Neural crest cell (in vitro differentiated cells): ENCODE measurements at regions not wholly inside any gene's neighbourhood (a gene's known extent, or its start where the extent isn't known, plus 50 kb on each side); places are given as distances from the start of the nearest gene placed in this dataset.
"Not testable (repeated sequence)": the region's sequence is repeated elsewhere in the genome, so short reads cannot be mapped to it uniquely, and the experiment has no call there.

Experiments
- DNase-seq: peaks from one replicate; pipeline ENCODE4 v3.0.0; 2021; ENCODE audit warnings: low read depth, mixed read lengths, low spot score
- H3K27ac Mint-ChIP-seq: one replicate; pipeline ENCODE4 v1.8.0; 2021; ENCODE audit warnings: mild to moderate bottlenecking, mixed read lengths; ENCODE audit not compliant: unreplicated experiment
- H3K27me3 Mint-ChIP-seq: 2 replicates; pipeline ENCODE4 v1.8.0; 2021; ENCODE audit warnings: low read depth, mild to moderate bottlenecking, mixed read lengths
- H3K36me3 Mint-ChIP-seq: 2 replicates; pipeline ENCODE4 v1.8.0; 2021; ENCODE audit warnings: low read depth, mild to moderate bottlenecking, mixed read lengths
- H3K4me1 Mint-ChIP-seq: 2 replicates; pipeline ENCODE4 v1.8.0; 2021; ENCODE audit warnings: mixed read lengths
- H3K4me3 Mint-ChIP-seq: one replicate; pipeline ENCODE4 v1.8.0; 2021; ENCODE audit warnings: mild to moderate bottlenecking, mixed read lengths
- H3K9me3 Mint-ChIP-seq: 2 replicates; pipeline ENCODE4 v1.8.0; 2021; ENCODE audit warnings: mixed read lengths
- TF ChIP-seq, protein P1 (sequence below): fragments of 200-600 bp; sonication (generic); conservative IDR thresholded peaks from 2 replicates; pipeline ENCODE4 v1.5.0; 2021; ENCODE audit warnings: antibody characterized with exemption, mild to moderate bottlenecking

DNA sequence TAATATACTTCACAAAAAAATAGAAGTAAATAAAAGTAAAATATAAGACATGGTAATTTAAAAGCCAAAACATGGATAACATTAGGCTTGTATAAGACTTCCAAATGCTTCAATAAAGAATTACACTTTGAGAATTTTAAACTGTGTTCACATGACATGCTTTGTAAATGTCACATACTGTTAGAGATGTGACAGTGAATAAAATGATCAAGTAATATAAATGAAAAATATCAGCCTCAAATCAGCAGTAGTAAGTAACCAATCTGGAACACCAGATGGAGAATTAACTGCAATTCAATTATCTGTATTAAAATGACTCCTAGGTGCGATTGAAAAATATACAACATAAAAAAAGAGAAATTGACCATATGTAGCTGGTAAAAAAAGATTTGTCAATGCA, 1260.8 kb downstream of the BRINP3 start:
- TF ChIP-seq, protein P1, sequence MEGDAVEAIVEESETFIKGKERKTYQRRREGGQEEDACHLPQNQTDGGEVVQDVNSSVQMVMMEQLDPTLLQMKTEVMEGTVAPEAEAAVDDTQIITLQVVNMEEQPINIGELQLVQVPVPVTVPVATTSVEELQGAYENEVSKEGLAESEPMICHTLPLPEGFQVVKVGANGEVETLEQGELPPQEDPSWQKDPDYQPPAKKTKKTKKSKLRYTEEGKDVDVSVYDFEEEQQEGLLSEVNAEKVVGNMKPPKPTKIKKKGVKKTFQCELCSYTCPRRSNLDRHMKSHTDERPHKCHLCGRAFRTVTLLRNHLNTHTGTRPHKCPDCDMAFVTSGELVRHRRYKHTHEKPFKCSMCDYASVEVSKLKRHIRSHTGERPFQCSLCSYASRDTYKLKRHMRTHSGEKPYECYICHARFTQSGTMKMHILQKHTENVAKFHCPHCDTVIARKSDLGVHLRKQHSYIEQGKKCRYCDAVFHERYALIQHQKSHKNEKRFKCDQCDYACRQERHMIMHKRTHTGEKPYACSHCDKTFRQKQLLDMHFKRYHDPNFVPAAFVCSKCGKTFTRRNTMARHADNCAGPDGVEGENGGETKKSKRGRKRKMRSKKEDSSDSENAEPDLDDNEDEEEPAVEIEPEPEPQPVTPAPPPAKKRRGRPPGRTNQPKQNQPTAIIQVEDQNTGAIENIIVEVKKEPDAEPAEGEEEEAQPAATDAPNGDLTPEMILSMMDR, result no peak
- Mint-ChIP-seq H3K27me3 (no peaks in the 10 kb centered on the region), H3K4me3 (no peak overlapping the region), H3K9me3 (no peaks in the 10 kb centered on the region), H3K4me1 (no peaks in the 10 kb centered on the region), H3K27ac (no peak overlapping the region), H3K36me3 (no peaks in the 10 kb centered on the region)
- DNase-seq, result no peak

DNA sequence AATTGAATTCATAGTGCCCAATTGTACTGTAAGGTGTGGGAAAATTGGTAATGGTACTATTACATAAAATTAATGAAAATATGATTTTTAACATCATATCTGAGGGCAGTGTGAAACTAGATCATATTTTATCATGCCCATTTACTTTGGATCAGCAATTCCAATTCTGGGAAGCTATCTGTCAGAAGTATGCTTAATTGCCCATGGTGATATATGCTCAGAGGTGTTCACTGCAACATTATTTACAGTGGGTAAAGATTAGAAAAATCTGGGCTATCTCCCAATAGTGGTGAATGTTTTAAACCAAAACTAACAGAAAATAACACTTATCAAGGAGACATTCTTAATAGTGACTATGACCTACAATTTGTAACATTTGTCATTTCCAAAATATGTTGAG, 1260.0 kb downstream of the BRINP3 start:
- H3K27ac Mint-ChIP-seq, result no peak overlapping the region
- no peaks in the 10 kb centered on the region for H3K27me3 Mint-ChIP-seq
- no peak overlapping the region for H3K4me3 Mint-ChIP-seq
- TF ChIP-seq, protein P1, result no peak
- H3K9me3 Mint-ChIP-seq, result no peaks in the 10 kb centered on the region
- H3K4me1 Mint-ChIP-seq, result no peaks in the 10 kb centered on the region
- no peaks in the 10 kb centered on the region for H3K36me3 Mint-ChIP-seq
- DNase-seq, result no peak

DNA sequence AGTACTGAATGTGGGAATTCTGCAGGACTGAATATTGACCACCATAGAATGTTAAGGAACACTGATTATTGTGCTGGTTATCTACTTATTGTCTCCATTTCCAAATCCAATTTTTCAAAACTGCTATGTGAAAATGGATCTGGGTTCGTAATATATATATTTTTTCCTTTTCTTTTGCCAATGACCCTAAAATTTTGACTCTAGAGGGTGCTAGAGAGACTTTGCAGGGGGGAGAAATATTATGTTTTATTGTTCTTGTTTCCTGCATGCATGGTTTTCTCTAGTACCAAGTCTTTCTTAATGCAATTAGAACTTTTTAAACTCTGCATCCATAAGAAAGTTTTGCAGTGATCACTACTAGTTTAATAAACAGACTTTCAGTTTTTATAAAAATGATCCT, 1256.9 kb downstream of the BRINP3 start:
- no peak for DNase-seq
- Mint-ChIP-seq H3K4me1 (no peaks in the 10 kb centered on the region), H3K36me3 (no peaks in the 10 kb centered on the region), H3K9me3 (no peaks in the 10 kb centered on the region), H3K27me3 (no peaks in the 10 kb centered on the region), H3K27ac (no peak overlapping the region), H3K4me3 (no peak overlapping the region)
- TF ChIP-seq, protein P1, result peak; percentile 40

DNA sequence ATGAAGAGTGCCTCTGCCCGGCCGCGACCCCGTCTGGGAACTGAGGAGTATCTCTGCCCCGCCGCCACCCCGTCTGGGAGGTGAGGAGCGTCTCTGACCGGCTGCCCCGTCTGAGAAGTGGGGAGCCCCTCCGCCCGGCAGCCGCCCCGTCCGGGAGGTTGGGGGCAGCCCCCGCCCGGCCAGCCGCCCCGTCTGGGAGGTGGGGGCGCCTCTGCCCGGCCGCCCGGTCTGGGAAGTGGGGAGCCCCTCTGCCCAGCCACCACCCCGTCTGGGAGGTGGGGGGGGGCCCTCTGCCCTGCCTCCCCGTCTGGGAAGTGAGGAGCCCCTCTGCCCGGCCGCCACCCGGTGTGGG, 1251.9 kb downstream of the BRINP3 start:
- not testable (repeated sequence) for H3K9me3 Mint-ChIP-seq, H3K4me3 Mint-ChIP-seq, H3K4me1 Mint-ChIP-seq, DNase-seq, H3K36me3 Mint-ChIP-seq, H3K27me3 Mint-ChIP-seq, H3K27ac Mint-ChIP-seq

DNA sequence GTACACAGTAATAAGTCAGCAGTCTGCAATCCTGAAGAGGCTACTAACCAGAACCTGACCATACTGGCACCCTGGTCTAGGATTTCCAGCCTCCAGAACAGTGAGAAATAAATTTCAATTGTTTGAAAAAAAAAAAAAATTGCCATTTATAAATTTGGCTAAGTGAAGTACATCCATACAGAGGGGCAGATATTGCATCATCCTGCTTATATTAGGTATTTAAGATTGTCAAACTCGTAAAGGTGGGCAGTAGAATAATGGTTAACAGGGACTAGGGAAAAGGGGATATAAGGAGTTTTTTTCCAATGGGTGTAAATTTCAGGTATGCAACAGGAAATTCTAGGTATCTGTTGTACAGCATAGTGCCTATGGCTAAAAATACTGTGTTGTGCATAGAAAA, 1250.9 kb downstream of the BRINP3 start:
- no peaks in the 10 kb centered on the region for H3K27me3 Mint-ChIP-seq
- H3K4me1 Mint-ChIP-seq, result no peaks in the 10 kb centered on the region
- DNase-seq, result no peak
- TF ChIP-seq, protein P1, result no peak
- no peaks in the 10 kb centered on the region for H3K9me3 Mint-ChIP-seq
- H3K27ac Mint-ChIP-seq, result no peak overlapping the region
- H3K36me3 Mint-ChIP-seq, result no peaks in the 10 kb centered on the region
- H3K4me3 Mint-ChIP-seq, result no peak overlapping the region

DNA sequence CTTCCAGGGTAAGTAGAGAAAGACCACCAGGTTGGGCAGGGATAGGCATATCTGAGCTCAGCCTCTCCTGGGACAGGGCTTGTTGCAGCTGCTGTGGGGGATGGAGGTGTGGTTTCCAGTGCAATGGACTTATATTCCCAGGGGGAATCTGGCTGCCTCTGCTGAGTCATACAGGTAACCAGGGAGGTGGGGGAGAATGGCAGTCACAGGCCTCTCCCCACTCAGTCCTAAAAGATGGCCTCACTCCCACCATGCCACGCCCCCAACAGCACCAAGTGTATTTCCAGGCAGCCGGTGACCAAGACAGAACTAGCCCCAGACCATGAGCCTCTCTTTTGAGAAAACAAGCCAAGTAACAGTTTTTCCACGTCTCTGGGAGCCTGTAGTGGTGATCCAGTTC, 1240.7 kb downstream of the BRINP3 start:
- Mint-ChIP-seq H3K9me3 (no peaks in the 10 kb centered on the region), H3K27ac (no peak overlapping the region), H3K27me3 (no peaks in the 10 kb centered on the region), H3K4me1 (no peaks in the 10 kb centered on the region), H3K4me3 (no peak overlapping the region), H3K36me3 (no peaks in the 10 kb centered on the region)
- TF ChIP-seq, protein P1, result no peak
- no peak for DNase-seq
